Skeletal muscle satellite cell (primary cell): ENCODE measurements at regions not wholly inside any gene's neighbourhood (a gene's known extent, or its start where the extent isn't known, plus 50 kb on each side); places are given as distances from the start of the nearest gene placed in this dataset.
"Not testable (repeated sequence)": the region's sequence is repeated elsewhere in the genome, so short reads cannot be mapped to it uniquely, and the experiment has no call there.

ENCODE experiments used
- H3K27me3 ChIP-seq: 2 replicates; pipeline ENCODE4 v1.7.0; 2013; ENCODE audit warnings: low read length; ENCODE audit not compliant: control insufficient read depth, insufficient read depth
- H3K36me3 ChIP-seq: 2 replicates; pipeline ENCODE4 v1.7.0; 2013; ENCODE audit warnings: mild to moderate bottlenecking, control low read depth, low read length; ENCODE audit not compliant: insufficient read depth
- H3K4me1 ChIP-seq: 2 replicates; pipeline ENCODE4 v1.7.0; 2013; ENCODE audit warnings: low read length; ENCODE audit not compliant: control insufficient read depth, insufficient read depth
- H3K4me2 ChIP-seq: 2 replicates; pipeline ENCODE4 v1.7.0; 2013; ENCODE audit warnings: mild to moderate bottlenecking, low read length
- H3K4me3 ChIP-seq: 2 replicates; pipeline ENCODE4 v1.7.0; 2013; ENCODE audit warnings: low read length
- H3K9ac ChIP-seq: 2 replicates; pipeline ENCODE4 v1.7.0; 2013; ENCODE audit warnings: mild to moderate bottlenecking, low read depth, low read length, moderate library complexity
- H3K9me3 ChIP-seq: replicated peaks from 2 replicates; pipeline ENCODE4 v1.7.0; 2013; ENCODE audit warnings: mild to moderate bottlenecking, control low read depth, low read length

- not testable (repeated sequence) for H3K4me3 ChIP-seq
Observed at GRCh38 chr21:17398954-17399353, 113.9 kb upstream of the CXADR start.

GRCh38 chr21:17402937-17403336 is 109.9 kb upstream of the CXADR start:
- H3K4me1 ChIP-seq: no peaks in the 10 kb centered on the region
- no peak overlapping the region for H3K9ac ChIP-seq
- H3K9me3 ChIP-seq: no peaks in the 10 kb centered on the region
- H3K27me3 ChIP-seq: no peaks in the 10 kb centered on the region
- no peak overlapping the region for H3K4me2 ChIP-seq
- H3K4me3 ChIP-seq: no peak overlapping the region
- no peaks in the 10 kb centered on the region for H3K36me3 ChIP-seq

More at GRCh38 chr21:17398954-17399353, 113.9 kb upstream of the CXADR start:
- not testable (repeated sequence) for H3K36me3 ChIP-seq, H3K9me3 ChIP-seq, H3K4me1 ChIP-seq, H3K27me3 ChIP-seq, H3K4me2 ChIP-seq, H3K9ac ChIP-seq

- no peak overlapping the region for H3K4me2 ChIP-seq
- no peaks in the 10 kb centered on the region for H3K4me1 ChIP-seq
- H3K36me3 ChIP-seq: no peaks in the 10 kb centered on the region
- H3K9ac ChIP-seq: no peak overlapping the region
- no peaks in the 10 kb centered on the region for H3K27me3 ChIP-seq
- H3K9me3 ChIP-seq: no peaks in the 10 kb centered on the region
- H3K4me3 ChIP-seq: no peak overlapping the region
Observed at GRCh38 chr21:17406202-17406601, 106.6 kb upstream of the CXADR start.

GRCh38 chr21:17414766-17415165 is 98.1 kb upstream of the CXADR start:
- no peak overlapping the region for H3K9ac ChIP-seq
- H3K4me2 ChIP-seq: no peak overlapping the region
- no peaks in the 10 kb centered on the region for H3K36me3 ChIP-seq
- no peaks in the 10 kb centered on the region for H3K4me1 ChIP-seq
- H3K9me3 ChIP-seq: no peaks in the 10 kb centered on the region
- H3K4me3 ChIP-seq: no peak overlapping the region
- H3K27me3 ChIP-seq: peaks cover 4% of the 10 kb centered on the region

GRCh38 chr21:17416139-17416538 is 96.7 kb upstream of the CXADR start:
- H3K4me3 ChIP-seq: no peak overlapping the region
- H3K27me3 ChIP-seq: peaks cover 4% of the 10 kb centered on the region
- no peak overlapping the region for H3K9ac ChIP-seq
- no peaks in the 10 kb centered on the region for H3K36me3 ChIP-seq
- no peaks in the 10 kb centered on the region for H3K4me1 ChIP-seq
- no peaks in the 10 kb centered on the region for H3K9me3 ChIP-seq
- no peak overlapping the region for H3K4me2 ChIP-seq

- Histone ChIP-seq H3K4me2 (no peak overlapping the region), H3K4me3 (no peak overlapping the region), H3K9me3 (no peaks in the 10 kb centered on the region), H3K9ac (no peak overlapping the region), H3K36me3 (no peaks in the 10 kb centered on the region), H3K4me1 (no peaks in the 10 kb centered on the region), H3K27me3 (no peaks in the 10 kb centered on the region)
Observed at GRCh38 chr21:17422931-17423330, 89.9 kb upstream of the CXADR start.

GRCh38 chr21:17427157-17427556 is 85.7 kb upstream of the CXADR start:
- Histone ChIP-seq H3K9me3 (no peaks in the 10 kb centered on the region), H3K4me1 (no peaks in the 10 kb centered on the region), H3K36me3 (no peaks in the 10 kb centered on the region), H3K4me2 (no peak overlapping the region), H3K9ac (no peak overlapping the region), H3K4me3 (no peak overlapping the region), H3K27me3 (no peaks in the 10 kb centered on the region)

- no peaks in the 10 kb centered on the region for H3K27me3 ChIP-seq
- H3K9ac ChIP-seq: no peak overlapping the region
- no peak overlapping the region for H3K4me3 ChIP-seq
- no peak overlapping the region for H3K4me2 ChIP-seq
- H3K36me3 ChIP-seq: no peaks in the 10 kb centered on the region
- H3K4me1 ChIP-seq: no peaks in the 10 kb centered on the region
- H3K9me3 ChIP-seq: no peaks in the 10 kb centered on the region
Observed at GRCh38 chr21:17427831-17428483, 84.9 kb upstream of the CXADR start.

GRCh38 chr21:17428484-17428869 is 84.4 kb upstream of the CXADR start:
- no peaks in the 10 kb centered on the region for H3K9me3 ChIP-seq
- no peak overlapping the region for H3K9ac ChIP-seq
- H3K4me2 ChIP-seq: no peak overlapping the region
- H3K27me3 ChIP-seq: no peaks in the 10 kb centered on the region
- no peaks in the 10 kb centered on the region for H3K4me1 ChIP-seq
- H3K36me3 ChIP-seq: no peaks in the 10 kb centered on the region
- no peak overlapping the region for H3K4me3 ChIP-seq

GRCh38 chr21:17428980-17429379 is 83.9 kb upstream of the CXADR start:
- Histone ChIP-seq H3K36me3 (no peaks in the 10 kb centered on the region), H3K4me3 (no peak overlapping the region), H3K4me1 (no peaks in the 10 kb centered on the region), H3K9ac (no peak overlapping the region), H3K9me3 (no peaks in the 10 kb centered on the region), H3K27me3 (no peaks in the 10 kb centered on the region), H3K4me2 (no peak overlapping the region)

- Histone ChIP-seq H3K9me3 (no peaks in the 10 kb centered on the region), H3K4me2 (no peak overlapping the region), H3K9ac (no peak overlapping the region), H3K4me3 (no peak overlapping the region), H3K27me3 (no peaks in the 10 kb centered on the region), H3K4me1 (no peaks in the 10 kb centered on the region), H3K36me3 (no peaks in the 10 kb centered on the region)
Observed at GRCh38 chr21:17429936-17430335, 82.9 kb upstream of the CXADR start.

- H3K4me1 ChIP-seq: no peaks in the 10 kb centered on the region
- no peak overlapping the region for H3K4me2 ChIP-seq
- no peaks in the 10 kb centered on the region for H3K36me3 ChIP-seq
Observed at GRCh38 chr21:17432732-17433057, 80.1 kb upstream of the CXADR start.

More at GRCh38 chr21:17432732-17433057, 80.1 kb upstream of the CXADR start:
- no peaks in the 10 kb centered on the region for H3K9me3 ChIP-seq
- H3K4me3 ChIP-seq: no peak overlapping the region
- H3K9ac ChIP-seq: no peak overlapping the region
- H3K27me3 ChIP-seq: peaks cover 9% of the 10 kb centered on the region
